Breast epithelium (tissue), 3 donors: ENCODE measurements at regions not wholly inside any gene's neighbourhood (a gene's known extent, or its start where the extent isn't known, plus 50 kb on each side); places are given as distances from the start of the nearest gene placed in this dataset.
A peak's percentile ranks its signal among the peaks of the same experiment; 100 is the strongest.

Source experiments
- CTCF ChIP-seq, 3 donors: fragments of 450-650 bp; IDR thresholded peaks; one replicate each; pipeline ENCODE4 v1.5.1; 2016 to 2017; ENCODE audit warnings: antibody characterized with exemption in 3 of 3, mild to moderate bottlenecking in 3 of 3, moderate library complexity in 3 of 3
- POLR2A ChIP-seq: fragments of 450-650 bp; IDR thresholded peaks from one replicate; pipeline ENCODE4 v1.6.1; 2016; ENCODE audit warnings: antibody characterized with exemption, mild to moderate bottlenecking, moderate library complexity
- POLR2AphosphoS5 ChIP-seq, 3 donors: sonication (generic); formaldehyde crosslinking; IDR thresholded peaks; one replicate each; pipeline ENCODE4 v1.6.1; 2017; ENCODE audit warnings: antibody characterized with exemption in 3 of 3

- TF ChIP-seq POLR2A (no peak), CTCF (IDR thresholded peaks at IDR 0.05) (peak in 2 of 3 donors; percentile 34 to 53), POLR2AphosphoS5 (IDR thresholded peaks at IDR 0.05) (peak in 2 of 3 donors; percentile 36 to 95)
These were observed 94.0 kb upstream of the ZMIZ1 start for GRCh38 chr10:78974617-78975317.
